NCI-H2029 treated with DMSO at 0.1 percent for 48 hours (cell line): ENCODE measurements at regions not wholly inside any gene's neighbourhood (a gene's known extent, or its start where the extent isn't known, plus 50 kb on each side); places are given as distances from the start of the nearest gene placed in this dataset.

Experiments
- DNase-seq: peaks from one replicate; lab custom pipeline; 2025; lab: John Stamatoyannopoulos, UW

GRCh38 chr10:43001427-43001795 lies 75.5 kb upstream of the RET start:
- no peak for DNase-seq

- no peak for DNase-seq
Observed at GRCh38 chr10:43002596-43002995, 74.3 kb upstream of the RET start.

GRCh38 chr10:43006490-43006889 lies 70.4 kb upstream of the RET start:
- DNase-seq = no peak

GRCh38 chr10:43012578-43012977 lies 64.3 kb upstream of the RET start:
- no peak for DNase-seq

- DNase-seq = no peak
Observed at GRCh38 chr10:43013065-43013464, 63.8 kb upstream of the RET start.

- no peak for DNase-seq
Observed at GRCh38 chr10:43024524-43024923, 52.3 kb upstream of the RET start.

- DNase-seq = peak; percentile 26
Observed at GRCh38 chr10:43024942-43025700, 51.7 kb upstream of the RET start.

- peak; percentile 36 for DNase-seq
Observed at GRCh38 chr10:43026039-43026973, 50.6 kb upstream of the RET start.
